Ascending aorta (tissue), 2 donors: ENCODE measurements at regions not wholly inside any gene's neighbourhood (a gene's known extent, or its start where the extent isn't known, plus 50 kb on each side); places are given as distances from the start of the nearest gene placed in this dataset.

Experiments used
- DNase-seq, 2 donors: peaks; one replicate each; pipeline ENCODE4 v3.0.0-alpha.2; 2019; ENCODE audit warnings: low spot score in 2 of 2
- H3K27ac ChIP-seq, 2 donors: fragments of 200-600 bp; sonication (generic); one replicate each; pipeline ENCODE4 v1.5.1; 2016 to 2017; ENCODE audit warnings: mild to moderate bottlenecking in 1 of 2
- H3K27me3 ChIP-seq: fragments of 200-600 bp; sonication (generic); one replicate; pipeline ENCODE4 v1.5.1; 2017
- H3K36me3 ChIP-seq, 2 donors: fragments of 200-600 bp; sonication (generic); one replicate each; pipeline ENCODE4 v1.5.1; 2016
- H3K4me1 ChIP-seq, 2 donors: fragments of 200-600 bp; sonication (generic); one replicate each; pipeline ENCODE4 v1.5.1; 2016 to 2017; ENCODE audit warnings: mild to moderate bottlenecking in 1 of 2
- H3K4me3 ChIP-seq, 2 donors: fragments of 200-600 bp; sonication (generic); one replicate each; pipeline ENCODE4 v1.5.1; 2016 to 2017; ENCODE audit warnings: mild to moderate bottlenecking in 1 of 2
- H3K9me3 ChIP-seq, 2 donors: fragments of 200-600 bp; sonication (generic); one replicate each; pipeline ENCODE4 v1.5.1; 2016
- intact Hi-C: fragments of 100-400 bp; cut with DNase I; formaldehyde crosslinking; loops from one replicate; pipeline ENCODE4 v1.15.1; 2023
- TF ChIP-seq, protein P1 (sequence below), 3 experiments: fragments of 200-600 bp in 2 of 3; fragments of 450-650 bp in 1 of 3; sonication (generic) in 2 of 3; IDR thresholded peaks; one replicate each; pipeline ENCODE4 v1.5.1; 2016 to 2019; ENCODE audit warnings: antibody characterized with exemption in 3 of 3, mild to moderate bottlenecking in 1 of 3, moderate library complexity in 1 of 3

DNA sequence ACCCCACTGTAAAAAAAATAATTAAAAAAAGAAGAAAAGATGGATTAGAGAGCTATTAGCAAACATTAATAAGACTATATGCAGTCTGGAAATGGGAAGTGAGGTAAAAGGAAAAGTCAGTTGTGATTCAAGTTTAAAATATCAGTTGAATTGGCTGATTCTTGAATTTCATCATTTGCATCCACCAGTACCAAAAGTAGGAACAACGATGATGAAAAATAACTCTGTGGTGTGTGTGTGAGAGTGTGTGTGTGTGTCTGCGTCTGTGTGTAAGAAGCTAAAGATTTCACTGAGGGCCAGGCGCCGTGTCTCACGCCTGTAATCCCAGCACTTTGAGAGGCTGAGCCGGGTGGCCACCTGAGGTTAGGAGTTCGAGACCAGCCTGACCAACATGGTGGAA is 56.0 kb upstream of the SLC4A7 start:
- Histone ChIP-seq H3K4me3 (no peak overlapping the region), H3K27ac (no peak overlapping the region), H3K27me3 (no peaks in the 10 kb centered on the region), H3K36me3 (no peaks in the 10 kb centered on the region), H3K9me3 (no peaks in the 10 kb centered on the region), H3K4me1 (peaks cover 0 to 17% of the 10 kb centered on the region in 2 donors)
- intact Hi-C loops, result loop anchor here (5.0 kb wide), 1 partner anchor 37 kb away; no protein-coding TSS in a partner anchor
- TF ChIP-seq, protein P1, sequence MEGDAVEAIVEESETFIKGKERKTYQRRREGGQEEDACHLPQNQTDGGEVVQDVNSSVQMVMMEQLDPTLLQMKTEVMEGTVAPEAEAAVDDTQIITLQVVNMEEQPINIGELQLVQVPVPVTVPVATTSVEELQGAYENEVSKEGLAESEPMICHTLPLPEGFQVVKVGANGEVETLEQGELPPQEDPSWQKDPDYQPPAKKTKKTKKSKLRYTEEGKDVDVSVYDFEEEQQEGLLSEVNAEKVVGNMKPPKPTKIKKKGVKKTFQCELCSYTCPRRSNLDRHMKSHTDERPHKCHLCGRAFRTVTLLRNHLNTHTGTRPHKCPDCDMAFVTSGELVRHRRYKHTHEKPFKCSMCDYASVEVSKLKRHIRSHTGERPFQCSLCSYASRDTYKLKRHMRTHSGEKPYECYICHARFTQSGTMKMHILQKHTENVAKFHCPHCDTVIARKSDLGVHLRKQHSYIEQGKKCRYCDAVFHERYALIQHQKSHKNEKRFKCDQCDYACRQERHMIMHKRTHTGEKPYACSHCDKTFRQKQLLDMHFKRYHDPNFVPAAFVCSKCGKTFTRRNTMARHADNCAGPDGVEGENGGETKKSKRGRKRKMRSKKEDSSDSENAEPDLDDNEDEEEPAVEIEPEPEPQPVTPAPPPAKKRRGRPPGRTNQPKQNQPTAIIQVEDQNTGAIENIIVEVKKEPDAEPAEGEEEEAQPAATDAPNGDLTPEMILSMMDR (IDR thresholded peaks at IDR 0.05), result no peak
- no peak for DNase-seq

DNA sequence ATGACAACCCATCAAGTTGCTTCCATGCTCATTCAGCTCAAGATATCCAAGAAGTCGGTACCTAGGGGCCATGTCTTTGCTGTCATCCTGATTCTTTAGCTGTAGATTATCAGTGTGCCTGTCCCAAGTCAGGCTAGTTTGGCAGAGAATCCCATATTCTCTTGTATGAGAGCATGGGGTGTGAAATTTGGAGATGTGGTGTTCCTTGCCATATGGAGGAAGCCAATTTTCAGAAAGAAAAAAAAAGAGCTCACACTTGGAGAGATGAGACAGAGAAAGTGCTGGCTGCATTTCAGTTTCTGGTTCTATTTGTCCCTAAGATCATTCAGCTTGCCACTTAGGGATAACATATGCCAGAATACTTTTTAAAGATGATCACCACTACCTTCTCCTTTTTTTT is 52.3 kb upstream of the SLC4A7 start:
- peak overlapping the region; percentile 83 to 86 for H3K27ac ChIP-seq
- H3K9me3 ChIP-seq, result no peaks in the 10 kb centered on the region
- peaks cover 0 to 26% of the 10 kb centered on the region in 2 donors for H3K4me1 ChIP-seq
- no peaks in the 10 kb centered on the region for H3K27me3 ChIP-seq
- intact Hi-C loops, result no loop called here
- no peaks in the 10 kb centered on the region for H3K36me3 ChIP-seq
- TF ChIP-seq, protein P1 (IDR thresholded peaks at IDR 0.05), result no peak
- H3K4me3 ChIP-seq, result no peak overlapping the region
- DNase-seq, result no peak

DNA sequence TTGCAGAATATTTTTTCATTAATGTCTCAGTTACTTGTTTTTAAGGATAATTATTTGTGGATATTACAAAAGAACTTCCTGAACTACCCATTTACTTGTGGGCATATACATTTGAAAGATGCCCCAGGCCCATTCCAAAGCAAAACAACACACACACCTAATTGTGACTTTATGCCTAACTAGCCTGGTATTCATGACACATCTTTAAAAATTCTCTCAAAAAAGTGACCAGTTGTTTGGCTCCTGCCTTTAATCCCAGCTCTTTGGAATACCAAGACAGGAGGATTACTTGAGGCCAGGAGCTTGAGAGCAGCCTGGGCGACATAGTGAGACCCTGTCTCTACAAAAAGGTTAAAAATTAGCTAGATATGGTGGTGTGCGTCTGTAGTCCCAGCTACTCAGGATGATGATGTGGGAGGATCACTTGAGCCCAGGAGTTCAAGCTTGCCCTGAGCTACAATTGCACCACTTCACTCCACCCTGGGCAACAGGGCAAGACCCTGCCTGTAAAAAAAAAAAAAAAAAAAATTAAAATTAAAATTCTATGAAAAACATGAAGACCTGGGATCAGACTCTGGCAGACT is 51.7 kb upstream of the SLC4A7 start:
- Histone ChIP-seq H3K27me3 (no peaks in the 10 kb centered on the region), H3K4me1 (peaks cover 0 to 26% of the 10 kb centered on the region in 2 donors), H3K36me3 (no peaks in the 10 kb centered on the region), H3K4me3 (no peak overlapping the region), H3K27ac (peak overlapping the region; percentile 83 to 86), H3K9me3 (no peaks in the 10 kb centered on the region)
- TF ChIP-seq, protein P1 (IDR thresholded peaks at IDR 0.05), result no peak
- DNase-seq, result no peak
- intact Hi-C loops, result loop anchor here (1.0 kb wide), 1 partner anchor 20 kb away; no protein-coding TSS in a partner anchor

DNA sequence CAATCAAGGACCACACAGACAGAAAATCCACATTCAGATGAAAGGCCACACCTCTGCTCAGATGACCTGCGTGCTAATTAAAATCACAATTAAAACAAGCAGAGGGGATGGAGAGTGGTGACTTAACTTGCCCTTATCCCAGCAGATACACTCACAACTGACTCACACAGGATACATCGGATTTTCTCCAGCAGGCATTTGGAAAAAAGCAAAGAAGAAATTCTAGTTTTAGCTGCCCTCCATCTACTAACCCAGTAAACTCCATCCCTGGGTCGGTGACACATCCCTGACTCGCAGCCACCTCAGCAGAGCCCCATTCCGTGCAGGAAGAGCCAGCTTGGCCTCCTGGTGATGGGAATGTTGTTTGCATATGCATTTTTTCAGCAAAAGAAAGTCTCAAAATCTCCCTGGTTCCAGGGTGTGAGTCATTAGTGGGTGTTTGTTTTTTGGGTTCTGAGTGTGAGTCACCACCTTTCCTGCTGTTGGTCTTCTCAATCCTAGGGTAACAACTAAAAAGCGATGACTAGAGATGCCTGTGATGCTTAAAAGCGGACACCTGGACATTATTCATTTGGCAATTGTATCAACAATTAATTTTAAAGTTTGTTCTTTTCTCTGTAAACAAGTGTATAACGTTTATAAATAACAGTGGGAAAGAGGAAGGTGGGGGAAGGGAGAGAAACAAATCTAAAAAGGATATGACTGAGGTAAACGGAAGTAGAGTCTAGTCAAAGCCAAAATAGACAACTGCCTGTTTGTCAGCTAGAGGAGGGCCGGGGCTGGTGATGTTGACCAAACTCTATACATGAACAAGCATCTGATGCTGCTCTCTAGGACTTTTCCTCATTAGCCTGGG is 49.8 kb upstream of the SLC4A7 start:
- H3K4me3 ChIP-seq, result no peak overlapping the region
- H3K36me3 ChIP-seq, result no peaks in the 10 kb centered on the region
- intact Hi-C loops, result loop anchor here (2.0 to 5.0 kb wide), 2 partner anchors 49 to 143 kb away; partner anchors contain the start of gene SLC4A7
- no peaks in the 10 kb centered on the region for H3K9me3 ChIP-seq
- peaks cover 0 to 26% of the 10 kb centered on the region in 2 donors for H3K4me1 ChIP-seq
- TF ChIP-seq, protein P1 (IDR thresholded peaks at IDR 0.05), result peak; percentile 46 to 68 (median 48)
- peak overlapping the region; percentile 83 to 86 for H3K27ac ChIP-seq
- H3K27me3 ChIP-seq, result no peaks in the 10 kb centered on the region
- peak; percentile 68 to 95 for DNase-seq
